Thyroid gland (tissue), 4 donors: ENCODE measurements at regions not wholly inside any gene's neighbourhood (a gene's known extent, or its start where the extent isn't known, plus 50 kb on each side); places are given as distances from the start of the nearest gene placed in this dataset.

Source experiments
- DNase-seq, 2 donors: peaks; one replicate each; pipeline ENCODE4 v3.0.0-alpha.2; 2019
- H3K27ac ChIP-seq, 3 donors: fragments of 200-600 bp; sonication (generic); 1 replicate in 2 of 3; 2 replicates in 1 of 3; pipeline ENCODE4 v1.5.1; 2016 to 2019; ENCODE audit warnings: mild to moderate bottlenecking in 1 of 3, moderate library complexity in 1 of 3
- H3K27me3 ChIP-seq: fragments of 200-600 bp; sonication (generic); one replicate; pipeline ENCODE4 v1.5.1; 2019
- H3K36me3 ChIP-seq, 2 donors: fragments of 200-600 bp; sonication (generic); one replicate each; pipeline ENCODE4 v1.5.1; 2016 to 2019
- H3K4me1 ChIP-seq, 2 donors: fragments of 200-600 bp; sonication (generic); one replicate each; pipeline ENCODE4 v1.5.1; 2017 to 2019
- H3K4me3 ChIP-seq, 3 donors: fragments of 200-600 bp; sonication (generic); replicated peaks in 1 of 3; 1 replicate in 2 of 3; 2 replicates in 1 of 3; pipeline ENCODE4 v1.5.1; 2016; ENCODE audit warnings: mild to moderate bottlenecking in 1 of 3
- H3K9me3 ChIP-seq: fragments of 200-600 bp; sonication (generic); one replicate; pipeline ENCODE4 v1.5.1; 2017
- CTCF ChIP-seq, 6 experiments: fragments of 200-600 bp in 3 of 6; fragments of 450-650 bp in 3 of 6; sonication (generic) in 3 of 6; IDR thresholded peaks; one replicate each; pipeline ENCODE4 v1.5.1; 2016 to 2019; ENCODE audit warnings: antibody characterized with exemption in 6 of 6, mild to moderate bottlenecking in 2 of 6, inconsistent platforms in 1 of 6, moderate library complexity in 1 of 6
- POLR2A ChIP-seq, 2 donors: fragments of 450-650 bp; IDR thresholded peaks; one replicate each; pipeline ENCODE4 v1.6.1; 2017; ENCODE audit warnings: antibody characterized with exemption in 2 of 2, mild to moderate bottlenecking in 2 of 2, moderate library complexity in 1 of 2
- WGBS, 2 donors: methylation state at CpG; one replicate each; pipeline ENCODE4 v1.1.5; 2017; 5-methylcytosine and 5-hydroxymethylcytosine counted together
- intact Hi-C: fragments of 100-400 bp; cut with DNase I; formaldehyde crosslinking; loops from one replicate; pipeline ENCODE4 v1.15.1; 2023

GRCh38 chr3:83076041-83076440 lies 1314.6 kb upstream of the GBE1 start:
- DNase-seq = no peak
- intact Hi-C loops = no loop called here
- no peak for TF ChIP-seq CTCF (IDR thresholded peaks at IDR 0.05)
- TF ChIP-seq POLR2A (IDR thresholded peaks at IDR 0.05) = no peak
- H3K27me3 ChIP-seq = no peaks in the 10 kb centered on the region
- no peak overlapping the region for H3K4me3 ChIP-seq
- no peaks in the 10 kb centered on the region for H3K9me3 ChIP-seq
- WGBS, 2 donors = 77 to 83% methylated on average over 6 of the region's 6 CpGs
- H3K4me1 ChIP-seq = no peaks in the 10 kb centered on the region
- H3K36me3 ChIP-seq = no peaks in the 10 kb centered on the region
- no peak overlapping the region for H3K27ac ChIP-seq

GRCh38 chr3:83074485-83074884 lies 1313.0 kb upstream of the GBE1 start:
- Histone ChIP-seq H3K27me3 (no peaks in the 10 kb centered on the region), H3K36me3 (no peaks in the 10 kb centered on the region), H3K4me1 (no peaks in the 10 kb centered on the region), H3K4me3 (no peak overlapping the region), H3K27ac (no peak overlapping the region), H3K9me3 (no peaks in the 10 kb centered on the region)
- no peak for DNase-seq
- intact Hi-C loops = no loop called here
- TF ChIP-seq POLR2A (IDR thresholded peaks at IDR 0.05) = no peak
- TF ChIP-seq CTCF (IDR thresholded peaks at IDR 0.05) = no peak

GRCh38 chr3:83065851-83066460 lies 1304.5 kb upstream of the GBE1 start:
- TF ChIP-seq CTCF (IDR thresholded peaks at IDR 0.05) = no peak
- TF ChIP-seq POLR2A (IDR thresholded peaks at IDR 0.05) = no peak
- Histone ChIP-seq H3K36me3 (no peaks in the 10 kb centered on the region), H3K27ac (no peak overlapping the region), H3K9me3 (no peaks in the 10 kb centered on the region), H3K4me3 (no peak overlapping the region), H3K27me3 (no peaks in the 10 kb centered on the region), H3K4me1 (no peaks in the 10 kb centered on the region)
- intact Hi-C loops = no loop called here
- DNase-seq = no peak
- WGBS, 2 donors = 76 to 77% methylated on average over 2 of the region's 2 CpGs

- H3K27me3 ChIP-seq = no peaks in the 10 kb centered on the region
- H3K36me3 ChIP-seq = no peaks in the 10 kb centered on the region
- intact Hi-C loops = no loop called here
- H3K4me3 ChIP-seq = no peak overlapping the region
- WGBS, 2 donors = 65 to 81% methylated on average over 2 of the region's 2 CpGs
- no peaks in the 10 kb centered on the region for H3K9me3 ChIP-seq
- no peak for TF ChIP-seq POLR2A (IDR thresholded peaks at IDR 0.05)
- TF ChIP-seq CTCF (IDR thresholded peaks at IDR 0.05) = no peak
- no peak overlapping the region for H3K27ac ChIP-seq
- DNase-seq = no peak
- H3K4me1 ChIP-seq = no peaks in the 10 kb centered on the region
Measured at GRCh38 chr3:83063446-83063845, 1302.0 kb upstream of the GBE1 start.

GRCh38 chr3:83048556-83048955 lies 1287.1 kb upstream of the GBE1 start:
- no peaks in the 10 kb centered on the region for H3K4me1 ChIP-seq
- no peak for DNase-seq
- H3K4me3 ChIP-seq = no peak overlapping the region
- H3K27ac ChIP-seq = no peak overlapping the region
- no peak for TF ChIP-seq POLR2A (IDR thresholded peaks at IDR 0.05)
- no peak for TF ChIP-seq CTCF (IDR thresholded peaks at IDR 0.05)
- intact Hi-C loops = no loop called here
- H3K36me3 ChIP-seq = no peaks in the 10 kb centered on the region
- 59 to 61% methylated on average over 2 of the region's 2 CpGs for WGBS, 2 donors
- H3K9me3 ChIP-seq = no peaks in the 10 kb centered on the region
- no peaks in the 10 kb centered on the region for H3K27me3 ChIP-seq
